ENCODE measurements at regions not wholly inside any gene's neighbourhood (a gene's known extent, or its start where the extent isn't known, plus 50 kb on each side); places are given as distances from the start of the nearest gene placed in this dataset.

DNA sequence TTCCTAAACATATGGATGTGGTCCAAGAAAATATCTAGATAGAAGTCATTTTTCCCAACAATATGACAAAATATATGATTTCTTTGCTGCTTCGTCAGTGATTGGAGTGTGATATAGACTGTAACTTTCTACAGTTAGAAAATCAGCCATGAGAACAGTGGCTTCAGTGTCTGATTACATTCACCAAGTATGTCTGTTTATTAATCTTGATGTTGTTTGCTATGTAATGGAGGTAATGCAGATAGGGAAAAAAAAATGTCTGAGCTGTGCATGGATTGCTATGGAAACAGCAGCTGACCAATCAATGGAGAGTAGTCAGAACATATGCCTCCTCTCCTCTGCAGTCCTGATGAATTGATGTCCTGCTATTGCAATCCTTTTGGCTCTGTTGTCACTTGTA is 72.3 kb upstream of the GAP43 start:
- TF ChIP-seq, protein P1, sequence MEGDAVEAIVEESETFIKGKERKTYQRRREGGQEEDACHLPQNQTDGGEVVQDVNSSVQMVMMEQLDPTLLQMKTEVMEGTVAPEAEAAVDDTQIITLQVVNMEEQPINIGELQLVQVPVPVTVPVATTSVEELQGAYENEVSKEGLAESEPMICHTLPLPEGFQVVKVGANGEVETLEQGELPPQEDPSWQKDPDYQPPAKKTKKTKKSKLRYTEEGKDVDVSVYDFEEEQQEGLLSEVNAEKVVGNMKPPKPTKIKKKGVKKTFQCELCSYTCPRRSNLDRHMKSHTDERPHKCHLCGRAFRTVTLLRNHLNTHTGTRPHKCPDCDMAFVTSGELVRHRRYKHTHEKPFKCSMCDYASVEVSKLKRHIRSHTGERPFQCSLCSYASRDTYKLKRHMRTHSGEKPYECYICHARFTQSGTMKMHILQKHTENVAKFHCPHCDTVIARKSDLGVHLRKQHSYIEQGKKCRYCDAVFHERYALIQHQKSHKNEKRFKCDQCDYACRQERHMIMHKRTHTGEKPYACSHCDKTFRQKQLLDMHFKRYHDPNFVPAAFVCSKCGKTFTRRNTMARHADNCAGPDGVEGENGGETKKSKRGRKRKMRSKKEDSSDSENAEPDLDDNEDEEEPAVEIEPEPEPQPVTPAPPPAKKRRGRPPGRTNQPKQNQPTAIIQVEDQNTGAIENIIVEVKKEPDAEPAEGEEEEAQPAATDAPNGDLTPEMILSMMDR (IDR thresholded peaks at IDR 0.05; ENCODE audit: insufficient read depth, low read length, poor library complexity, severe bottlenecking) = no peak
- TF ChIP-seq EZH2phosphoT487 (conservative IDR thresholded peaks at IDR 0.05; ENCODE audit: low read length) = no peak

Measured in SU-DHL-6 (cell line).